GM12873 (cell line): ENCODE measurements at regions not wholly inside any gene's neighbourhood (a gene's known extent, or its start where the extent isn't known, plus 50 kb on each side); places are given as distances from the start of the nearest gene placed in this dataset.

Experiments used
- TF ChIP-seq, protein P1 (sequence below): IDR thresholded peaks from 2 replicates; pipeline ENCODE4 v1.5.1; 2012; ENCODE audit warnings: low read depth, mild to moderate bottlenecking, moderate library complexity, low read length, control low read depth; ENCODE audit not compliant: insufficient read depth; ENCODE audit errors: missing control alignments

DNA sequence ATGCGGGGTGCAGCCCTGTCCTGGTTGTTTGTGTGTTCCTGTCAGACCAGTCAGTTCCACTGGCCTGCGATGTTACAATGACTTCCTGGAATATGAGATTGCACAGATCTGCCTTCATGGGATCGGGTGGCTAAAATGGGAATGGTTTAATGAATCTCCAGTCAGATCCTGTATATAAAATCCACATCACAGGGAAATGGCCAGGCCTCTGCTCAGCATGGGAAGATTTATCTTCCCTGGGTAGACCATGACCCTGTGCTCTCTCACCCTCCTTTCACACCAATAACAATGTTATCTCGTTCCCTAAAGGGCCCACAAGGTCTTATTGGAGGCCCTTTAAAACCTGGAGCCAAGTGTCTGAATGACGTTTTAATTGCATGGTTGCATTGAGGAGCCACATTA, 307.4 kb downstream of the RAB28 start:
- TF ChIP-seq, protein P1, sequence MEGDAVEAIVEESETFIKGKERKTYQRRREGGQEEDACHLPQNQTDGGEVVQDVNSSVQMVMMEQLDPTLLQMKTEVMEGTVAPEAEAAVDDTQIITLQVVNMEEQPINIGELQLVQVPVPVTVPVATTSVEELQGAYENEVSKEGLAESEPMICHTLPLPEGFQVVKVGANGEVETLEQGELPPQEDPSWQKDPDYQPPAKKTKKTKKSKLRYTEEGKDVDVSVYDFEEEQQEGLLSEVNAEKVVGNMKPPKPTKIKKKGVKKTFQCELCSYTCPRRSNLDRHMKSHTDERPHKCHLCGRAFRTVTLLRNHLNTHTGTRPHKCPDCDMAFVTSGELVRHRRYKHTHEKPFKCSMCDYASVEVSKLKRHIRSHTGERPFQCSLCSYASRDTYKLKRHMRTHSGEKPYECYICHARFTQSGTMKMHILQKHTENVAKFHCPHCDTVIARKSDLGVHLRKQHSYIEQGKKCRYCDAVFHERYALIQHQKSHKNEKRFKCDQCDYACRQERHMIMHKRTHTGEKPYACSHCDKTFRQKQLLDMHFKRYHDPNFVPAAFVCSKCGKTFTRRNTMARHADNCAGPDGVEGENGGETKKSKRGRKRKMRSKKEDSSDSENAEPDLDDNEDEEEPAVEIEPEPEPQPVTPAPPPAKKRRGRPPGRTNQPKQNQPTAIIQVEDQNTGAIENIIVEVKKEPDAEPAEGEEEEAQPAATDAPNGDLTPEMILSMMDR: no peak

GRCh38 chr4:13174926-13175325, 309.2 kb downstream of the RAB28 start:
- TF ChIP-seq, protein P1: no peak

DNA sequence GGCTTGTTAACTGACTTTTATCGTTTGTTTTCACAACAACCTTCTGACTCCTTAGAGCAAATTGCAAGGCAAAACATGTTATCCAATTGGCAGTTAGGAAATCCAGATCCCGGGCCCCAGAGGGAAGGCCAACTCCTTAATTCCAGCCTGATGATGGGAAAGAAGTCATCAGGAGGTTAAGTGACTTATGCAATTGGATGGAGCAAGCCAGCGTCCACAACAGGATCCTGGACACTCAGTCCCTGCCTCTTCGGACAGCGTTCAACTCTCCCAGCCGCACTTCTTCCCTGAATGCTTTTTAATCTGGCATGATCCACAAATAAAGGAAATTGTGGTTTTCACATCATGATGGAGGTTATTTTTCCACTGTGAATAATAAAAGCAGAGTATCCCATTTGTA, 310.1 kb downstream of the RAB28 start:
- TF ChIP-seq, protein P1: no peak

- TF ChIP-seq, protein P1: no peak
Observed at GRCh38 chr4:13171292-13172057, 312.7 kb downstream of the RAB28 start.

DNA sequence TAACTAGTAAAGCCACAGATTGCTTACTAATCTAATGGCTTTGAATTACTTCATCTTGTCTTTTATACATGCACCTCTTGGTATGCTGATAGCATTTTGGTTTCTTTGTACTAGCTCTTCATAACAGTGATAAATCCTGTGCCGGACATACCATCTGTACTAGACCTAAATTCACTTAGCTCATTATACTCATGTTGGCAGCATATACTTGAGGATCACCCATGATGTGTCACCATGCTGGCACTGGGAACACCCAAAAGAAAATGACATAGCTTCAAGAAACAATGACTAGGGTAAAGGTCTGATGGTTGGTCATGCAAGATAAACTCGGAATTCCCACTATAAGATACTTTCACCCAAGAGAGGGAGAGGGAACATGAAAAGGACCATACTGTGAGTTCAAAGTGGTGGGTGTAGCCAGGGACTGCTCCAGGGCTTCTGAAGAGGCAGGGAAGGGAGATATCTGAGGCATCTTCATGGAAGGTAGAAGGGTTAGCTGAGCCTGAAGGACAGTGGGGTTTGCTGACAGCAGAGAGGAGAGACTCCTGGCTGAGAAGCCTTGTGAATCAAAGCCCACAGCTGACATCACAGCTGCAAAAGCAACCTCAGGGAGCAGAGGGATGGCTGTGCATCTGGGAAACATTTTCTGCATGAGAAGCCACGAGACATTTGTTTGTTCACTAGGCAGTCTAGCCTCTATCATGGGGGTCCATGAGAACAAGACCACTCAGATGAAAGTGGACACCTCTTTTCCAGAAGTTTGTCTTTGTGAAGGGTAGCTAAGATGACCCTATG, 314.2 kb downstream of the RAB28 start:
- TF ChIP-seq, protein P1: no peak

DNA sequence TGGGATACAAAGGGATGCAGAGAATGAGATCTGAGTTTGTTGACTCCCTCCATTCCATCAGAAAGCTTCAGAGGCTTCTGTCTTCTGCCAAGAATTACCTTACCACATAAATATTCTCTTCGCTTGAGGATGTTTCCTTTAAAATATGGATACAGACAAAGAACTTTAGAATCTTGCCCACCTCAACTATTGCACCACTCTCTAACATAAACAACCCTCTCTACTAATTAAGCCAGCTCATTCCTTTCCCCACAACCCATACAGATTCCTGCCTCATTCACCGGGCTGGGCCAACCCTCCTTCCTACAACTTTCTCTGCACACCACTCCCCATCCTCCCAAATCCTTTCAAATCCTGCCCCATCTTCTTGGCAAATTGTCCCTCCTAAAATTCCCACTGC, 315.8 kb downstream of the RAB28 start:
- TF ChIP-seq, protein P1: no peak

DNA sequence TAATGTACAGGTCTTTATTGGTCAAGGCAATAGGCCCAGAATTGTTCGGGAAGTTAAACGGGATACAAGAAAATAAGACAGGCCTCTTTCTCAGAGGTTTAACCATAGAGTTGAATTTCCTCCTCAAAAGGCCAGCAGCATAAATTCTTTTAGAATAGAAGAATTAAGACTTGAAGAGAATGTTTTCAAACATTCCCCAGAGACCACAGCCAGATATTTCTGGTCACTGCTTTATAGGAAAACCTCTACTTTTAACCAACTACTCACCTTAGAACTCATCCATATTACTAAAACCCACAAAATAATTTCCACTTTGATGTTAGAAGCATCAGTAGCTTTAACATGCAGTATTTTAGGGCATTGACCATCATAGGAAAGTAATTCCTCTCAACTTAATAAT, 317.9 kb downstream of the RAB28 start:
- TF ChIP-seq, protein P1: no peak
